ENCODE measurements at regions not wholly inside any gene's neighbourhood (a gene's known extent, or its start where the extent isn't known, plus 50 kb on each side); places are given as distances from the start of the nearest gene placed in this dataset.

DNA sequence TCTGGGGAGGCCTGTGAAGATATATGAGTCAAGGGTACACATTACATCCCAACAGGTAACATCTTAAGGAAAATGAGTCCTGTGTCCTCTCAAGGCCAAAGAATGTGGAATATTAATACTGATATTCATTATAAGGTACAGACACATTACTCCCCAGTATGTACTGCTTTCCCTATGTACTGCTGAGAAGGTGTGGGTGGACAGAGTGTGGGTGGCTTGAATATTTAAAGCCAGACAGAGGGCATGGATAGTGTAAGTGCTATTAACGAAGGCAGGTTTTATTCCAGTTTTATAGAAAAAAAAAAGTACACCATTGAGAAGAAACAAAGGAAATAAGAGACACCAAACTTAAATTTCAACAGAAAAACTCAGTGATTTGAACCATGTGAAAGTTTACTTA, 1054.4 kb downstream of the XPNPEP1 start:
- no peak for DNase-seq (ENCODE audit: low read depth)

DNA sequence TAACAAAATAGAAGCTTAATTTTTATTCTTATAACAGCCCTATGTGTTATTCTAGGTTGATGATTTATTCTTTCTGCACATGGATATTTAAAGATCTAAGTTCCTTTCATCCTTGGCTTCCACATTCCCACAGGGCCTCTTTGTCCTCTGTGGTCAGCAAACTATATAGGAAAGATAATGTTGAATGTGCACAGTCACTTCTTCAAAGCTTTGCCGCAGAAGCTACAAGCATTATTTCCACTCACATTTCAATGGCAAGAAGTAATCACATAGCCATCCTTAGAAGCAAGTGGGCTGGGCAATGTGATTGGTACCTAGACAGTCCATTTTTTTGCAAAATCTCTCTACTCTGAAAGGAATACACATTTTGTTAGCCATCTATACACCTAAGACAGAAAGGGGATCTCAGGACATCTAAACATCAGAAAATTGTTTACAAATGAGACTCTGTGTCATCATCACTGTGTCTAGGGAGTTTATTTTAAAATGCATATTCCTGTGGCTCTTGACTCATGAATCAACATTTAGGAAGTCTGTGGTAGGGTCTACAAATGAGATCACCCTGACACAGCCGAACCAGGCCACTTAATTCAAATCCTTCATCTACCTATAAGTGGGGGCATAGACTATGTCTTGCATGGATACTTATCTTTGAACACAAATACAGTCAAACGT, 1060.5 kb downstream of the XPNPEP1 start:
- DNase-seq (ENCODE audit: low read depth): no peak

DNA sequence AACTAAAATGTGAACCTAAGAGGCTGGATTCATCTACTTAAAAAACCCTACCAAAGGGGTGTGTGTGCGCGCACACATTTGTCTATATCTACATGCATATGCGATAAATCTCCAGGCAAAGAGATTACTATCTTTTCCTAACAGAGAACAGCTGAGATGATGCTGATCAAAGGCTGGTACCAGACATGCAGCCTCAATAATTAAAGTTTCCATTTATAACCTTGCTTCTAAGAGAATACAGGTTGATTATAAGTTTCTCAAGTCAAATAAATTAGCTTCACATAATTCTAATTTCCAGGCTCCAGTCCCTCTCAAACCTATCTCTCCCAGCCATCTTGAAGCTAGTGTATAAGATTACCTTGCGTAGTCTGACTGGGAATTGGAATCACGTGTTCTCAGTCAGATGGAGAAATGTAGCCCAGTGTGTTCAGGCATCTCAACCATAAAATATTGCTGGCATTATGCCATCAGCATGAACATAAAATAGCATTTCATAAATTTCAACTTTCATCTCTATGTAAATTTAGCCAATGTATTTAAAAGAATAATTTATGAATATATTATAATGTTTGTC, 1062.0 kb downstream of the XPNPEP1 start:
- DNase-seq (ENCODE audit: low read depth): no peak

DNA sequence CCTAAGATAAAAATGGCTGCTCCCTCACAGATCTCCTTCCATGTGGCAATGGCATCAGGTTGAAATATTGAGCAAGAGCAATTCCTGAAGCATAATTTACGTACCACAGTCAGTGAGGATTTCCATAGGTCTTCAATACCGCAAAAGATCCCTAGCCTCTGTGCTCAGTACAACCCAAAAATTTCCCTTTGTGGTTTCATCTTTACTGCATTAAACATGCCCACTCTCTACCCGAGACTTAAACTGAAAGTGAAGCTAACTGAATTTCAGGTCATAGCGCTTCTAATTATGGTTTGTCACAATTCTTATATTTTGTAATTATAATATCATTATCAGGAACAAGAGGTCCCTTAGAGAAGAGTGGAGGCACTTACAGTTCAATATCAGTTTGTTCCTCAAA, 1071.1 kb downstream of the XPNPEP1 start:
- DNase-seq (ENCODE audit: low read depth): no peak

DNA sequence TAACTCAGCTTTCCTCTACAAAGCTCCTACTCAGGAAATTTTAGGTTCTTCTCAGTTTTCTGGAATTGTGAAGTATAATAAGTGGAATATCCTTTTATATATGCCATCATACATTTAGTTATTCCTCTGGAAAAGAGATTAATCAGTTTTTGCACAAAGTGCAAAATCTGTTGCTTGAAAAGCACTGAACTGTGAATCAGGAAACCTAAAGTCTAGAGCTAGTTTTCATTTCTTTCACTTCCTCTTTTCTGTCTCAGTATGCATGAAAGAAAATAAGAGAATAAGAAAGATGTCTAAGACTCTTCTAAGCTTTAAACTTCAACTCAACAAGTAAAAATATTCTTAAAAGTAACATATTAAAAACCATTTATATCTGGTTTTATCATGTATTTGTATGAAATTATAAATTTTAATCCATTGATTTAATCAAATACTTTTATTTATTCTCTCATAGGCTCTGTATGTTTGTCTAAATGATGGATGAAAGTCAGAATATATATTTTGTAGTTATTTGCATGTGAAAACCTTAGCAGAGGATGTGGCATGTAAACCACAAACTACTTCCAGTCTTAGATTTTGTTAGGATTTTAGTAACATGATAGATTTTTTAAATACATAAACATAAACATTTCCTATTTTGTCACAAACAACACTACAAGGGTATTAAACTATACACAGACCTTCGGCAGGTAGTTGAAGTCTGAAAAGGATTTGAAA, 1073.0 kb downstream of the XPNPEP1 start:
- no peak for DNase-seq (ENCODE audit: low read depth)

DNA sequence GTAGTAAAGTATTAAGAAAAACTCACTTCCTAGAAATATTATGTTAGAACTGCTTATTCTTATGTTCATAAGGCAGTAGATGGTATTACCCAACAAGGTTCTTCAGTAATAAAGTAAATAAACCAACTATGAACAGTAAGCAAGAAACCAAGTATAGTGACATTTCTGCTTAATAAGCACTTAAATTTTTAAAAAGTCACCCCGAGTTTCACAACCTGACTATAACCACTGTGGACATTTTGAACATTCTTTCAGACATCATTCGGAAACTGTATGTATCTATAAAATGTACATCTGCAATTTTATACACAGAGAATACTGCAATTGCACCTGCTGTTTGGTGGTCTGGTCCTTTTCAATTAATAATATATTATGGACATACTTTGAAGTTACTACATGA, 1073.6 kb downstream of the XPNPEP1 start:
- DNase-seq (ENCODE audit: low read depth): no peak

DNA sequence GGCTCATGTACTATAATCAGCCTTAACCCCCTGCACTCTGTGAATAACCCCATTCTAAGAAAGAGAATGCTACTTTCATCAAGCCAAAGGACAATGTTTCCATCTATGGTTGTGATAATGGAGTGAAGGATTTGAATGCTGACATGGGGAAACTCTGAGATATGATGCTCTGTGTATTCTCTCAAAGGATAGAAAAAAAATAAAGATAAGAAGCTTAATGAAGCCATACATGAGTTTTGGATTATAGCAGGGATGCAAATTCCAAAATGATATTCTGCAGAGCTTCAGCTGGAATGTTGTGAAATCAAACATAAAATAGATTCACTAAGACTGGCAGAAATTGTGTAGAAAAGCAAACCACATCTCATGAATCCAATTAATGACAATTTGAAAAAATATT, 1074.1 kb downstream of the XPNPEP1 start:
- no peak for DNase-seq (ENCODE audit: low read depth)

DNA sequence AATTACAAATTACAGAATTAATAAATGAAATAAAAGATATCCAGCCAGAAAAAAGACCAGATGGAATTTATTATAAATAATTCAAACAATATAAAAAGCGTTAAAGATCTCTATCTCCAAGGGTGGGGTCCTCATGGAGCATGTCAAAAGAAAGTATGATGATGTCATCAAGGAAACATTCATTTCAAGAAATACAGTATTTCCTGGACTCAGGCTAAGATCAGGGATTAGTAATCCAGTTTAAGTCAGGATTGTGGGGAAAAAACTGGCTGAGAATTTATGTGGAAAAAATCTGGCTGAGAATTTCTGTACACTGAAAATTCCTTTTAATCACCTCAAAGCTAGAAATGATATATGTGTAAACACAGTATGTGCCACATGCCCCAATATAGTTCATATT, 1075.3 kb downstream of the XPNPEP1 start:
- DNase-seq (ENCODE audit: low read depth): no peak

DNA sequence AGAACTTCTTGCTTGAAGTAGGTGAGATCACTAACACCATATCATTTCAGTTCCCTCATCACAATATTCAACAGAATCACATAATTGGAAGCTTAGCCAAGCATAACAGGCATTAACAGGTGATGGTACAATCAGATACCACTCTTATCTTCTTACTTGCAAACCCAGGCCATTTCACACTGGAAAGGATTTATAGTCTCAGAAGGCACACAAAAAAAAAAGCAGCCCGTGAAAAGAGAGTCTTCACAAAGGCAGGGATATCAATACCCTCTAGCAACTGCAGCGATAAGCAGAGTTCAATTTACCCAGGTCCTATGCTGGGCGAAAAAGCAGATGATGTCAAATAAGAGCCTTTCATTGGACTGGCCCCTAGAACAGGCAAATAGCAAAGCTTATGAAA, 1082.4 kb downstream of the XPNPEP1 start:
- DNase-seq (ENCODE audit: low read depth): no peak

DNA sequence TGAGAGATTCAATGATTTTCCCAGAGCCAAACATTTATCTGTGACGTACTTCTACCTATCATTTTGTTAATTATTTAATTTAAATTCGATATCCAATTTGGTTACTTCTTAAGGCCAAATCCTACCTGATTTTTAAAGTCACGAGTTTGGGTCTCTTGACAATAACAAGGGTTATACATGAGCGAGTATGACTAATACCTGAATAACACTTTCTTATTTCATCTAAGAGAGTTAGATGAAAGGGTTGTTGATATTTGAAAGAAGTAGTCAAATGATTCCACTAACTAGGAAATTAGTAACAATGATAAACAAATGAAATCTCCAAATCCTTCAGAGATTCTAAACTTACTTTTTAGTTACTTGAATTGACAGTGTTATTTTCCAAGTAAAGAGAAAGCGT, 1086.9 kb downstream of the XPNPEP1 start:
- DNase-seq (ENCODE audit: low read depth): no peak

DNA sequence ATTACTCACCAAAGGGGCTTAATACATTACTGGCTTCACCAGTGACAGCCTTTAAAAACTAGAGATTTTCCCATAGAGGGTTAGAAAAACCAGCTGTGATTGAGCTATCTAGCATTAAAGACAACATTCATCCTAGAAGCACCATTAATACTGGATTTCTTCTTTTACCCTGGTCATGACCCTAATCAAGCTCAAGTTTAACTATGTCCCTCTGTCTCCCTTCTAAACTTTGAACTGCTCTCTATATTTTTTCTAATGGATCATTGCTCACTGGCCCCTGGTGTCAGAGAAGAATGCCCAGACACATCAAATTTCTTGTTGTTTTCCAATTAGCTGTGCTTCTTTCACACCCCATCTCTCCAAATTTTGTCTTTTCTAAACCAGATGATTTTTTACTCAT, 1101.3 kb downstream of the XPNPEP1 start:
- no peak for DNase-seq (ENCODE audit: low read depth)

DNA sequence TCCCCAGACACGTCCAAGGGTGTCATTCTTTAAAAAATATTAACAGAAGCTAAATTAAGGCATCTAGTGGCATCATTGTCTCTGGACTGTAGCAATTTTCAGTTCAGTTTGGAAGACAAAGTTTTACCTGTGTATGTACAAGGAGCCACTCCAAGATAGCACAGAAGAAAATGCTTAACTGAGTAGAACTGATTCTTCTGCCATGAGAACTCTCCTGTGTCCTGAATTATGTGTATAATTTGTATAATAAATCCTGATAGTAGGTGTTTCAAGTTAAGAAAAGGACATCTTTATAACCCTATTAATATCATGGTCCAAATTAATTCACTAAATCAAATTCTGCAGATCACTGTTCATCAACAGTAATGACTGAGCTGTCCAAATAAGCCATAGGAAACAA, 1104.0 kb downstream of the XPNPEP1 start:
- no peak for DNase-seq (ENCODE audit: low read depth)

DNA sequence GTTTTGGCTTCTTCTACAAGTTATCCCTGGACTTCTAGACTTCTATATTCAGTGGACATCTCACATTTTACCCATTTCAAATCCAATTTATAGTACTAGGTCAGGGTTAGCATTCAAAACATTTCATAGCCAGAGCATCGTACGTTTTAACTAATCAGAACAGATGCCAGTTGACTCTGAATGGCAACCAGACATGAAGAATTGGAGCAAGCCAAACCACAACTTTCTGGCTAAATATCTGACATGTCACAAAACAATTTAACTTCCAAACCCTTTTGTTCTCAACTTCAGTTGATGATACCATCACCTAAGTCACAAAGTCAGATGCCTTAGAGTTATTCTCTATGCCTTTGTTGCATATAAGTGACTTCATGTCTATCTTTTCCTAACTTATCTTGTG, 1105.7 kb downstream of the XPNPEP1 start:
- no peak for DNase-seq (ENCODE audit: low read depth)

DNA sequence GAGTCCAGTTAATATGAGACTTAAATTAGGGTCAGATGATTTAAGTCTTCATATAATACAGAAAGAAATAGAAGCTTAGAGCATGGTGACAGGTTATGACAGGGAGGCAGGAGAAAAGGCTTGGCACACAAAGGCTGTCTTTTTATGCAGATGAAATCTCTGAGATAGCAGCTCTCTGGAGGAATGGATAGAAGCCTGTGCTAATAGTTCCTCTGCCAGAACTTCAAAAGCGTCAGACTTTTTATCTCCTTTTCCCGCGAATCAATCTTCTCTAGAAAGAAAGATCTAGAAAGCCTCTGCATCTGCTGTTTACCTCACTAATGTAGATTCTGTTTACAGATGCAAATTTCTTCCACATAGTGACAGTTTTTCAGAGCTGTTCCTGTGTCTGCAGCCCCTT, 1106.2 kb downstream of the XPNPEP1 start:
- no peak for DNase-seq (ENCODE audit: low read depth)

DNA sequence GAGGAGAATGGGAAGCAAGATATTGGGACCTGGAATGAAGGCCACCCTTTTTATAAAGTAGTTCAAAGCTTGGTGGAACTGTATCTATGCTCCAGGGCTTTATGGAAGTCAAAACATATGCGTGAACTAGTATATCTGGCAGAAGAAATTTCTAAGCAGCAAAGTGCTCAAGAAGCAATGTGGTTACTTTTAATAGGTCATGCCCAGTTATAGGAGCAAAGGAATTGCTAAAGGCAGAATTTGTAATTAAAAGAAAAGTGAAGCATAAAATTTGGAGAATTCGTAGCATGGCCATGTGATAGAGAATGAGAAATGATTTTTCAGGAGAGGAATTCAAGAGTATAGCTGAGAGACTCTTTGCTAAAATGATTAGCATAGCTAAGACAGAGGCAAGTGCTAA, 1110.4 kb downstream of the XPNPEP1 start:
- no peak for DNase-seq (ENCODE audit: low read depth)

DNA sequence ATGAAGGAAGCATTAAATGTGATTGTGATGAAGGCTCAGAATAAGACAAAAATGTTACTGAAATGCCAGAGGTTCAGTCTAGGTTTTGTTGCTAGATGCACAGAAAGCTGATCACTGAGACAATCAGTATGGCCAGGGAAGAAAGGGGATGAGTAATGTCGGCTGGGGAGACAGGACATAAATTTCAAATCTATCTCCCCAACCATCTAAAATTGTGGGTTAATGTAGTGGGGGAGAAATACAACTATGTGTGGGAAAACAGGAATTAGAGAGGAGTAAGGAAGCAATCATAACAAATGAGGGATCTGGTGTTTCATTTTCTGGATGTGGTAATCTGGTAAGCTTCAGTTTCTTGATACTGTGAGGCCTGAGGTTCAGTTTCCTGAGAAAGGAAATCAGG, 1111.0 kb downstream of the XPNPEP1 start:
- DNase-seq (ENCODE audit: low read depth): no peak

DNA sequence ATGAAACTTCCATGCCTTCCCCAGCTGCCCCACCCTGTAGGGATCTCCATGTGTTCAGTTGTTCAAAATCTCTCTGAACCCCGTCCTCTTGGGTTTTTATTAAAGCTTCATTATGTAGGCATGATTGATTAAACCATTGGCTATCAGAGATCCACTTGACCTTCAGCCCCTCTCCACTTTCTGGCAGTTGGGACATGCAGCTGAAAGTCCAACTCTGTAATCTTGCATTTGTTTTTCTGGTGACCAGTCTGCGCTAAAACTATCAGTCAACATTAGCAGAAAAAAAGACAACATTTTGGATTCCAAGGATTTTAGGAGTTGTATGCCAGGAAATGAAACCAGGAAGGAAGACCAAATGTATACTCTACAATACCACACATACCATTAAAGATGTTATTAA, 1115.1 kb downstream of the XPNPEP1 start:
- no peak for DNase-seq (ENCODE audit: low read depth)

DNA sequence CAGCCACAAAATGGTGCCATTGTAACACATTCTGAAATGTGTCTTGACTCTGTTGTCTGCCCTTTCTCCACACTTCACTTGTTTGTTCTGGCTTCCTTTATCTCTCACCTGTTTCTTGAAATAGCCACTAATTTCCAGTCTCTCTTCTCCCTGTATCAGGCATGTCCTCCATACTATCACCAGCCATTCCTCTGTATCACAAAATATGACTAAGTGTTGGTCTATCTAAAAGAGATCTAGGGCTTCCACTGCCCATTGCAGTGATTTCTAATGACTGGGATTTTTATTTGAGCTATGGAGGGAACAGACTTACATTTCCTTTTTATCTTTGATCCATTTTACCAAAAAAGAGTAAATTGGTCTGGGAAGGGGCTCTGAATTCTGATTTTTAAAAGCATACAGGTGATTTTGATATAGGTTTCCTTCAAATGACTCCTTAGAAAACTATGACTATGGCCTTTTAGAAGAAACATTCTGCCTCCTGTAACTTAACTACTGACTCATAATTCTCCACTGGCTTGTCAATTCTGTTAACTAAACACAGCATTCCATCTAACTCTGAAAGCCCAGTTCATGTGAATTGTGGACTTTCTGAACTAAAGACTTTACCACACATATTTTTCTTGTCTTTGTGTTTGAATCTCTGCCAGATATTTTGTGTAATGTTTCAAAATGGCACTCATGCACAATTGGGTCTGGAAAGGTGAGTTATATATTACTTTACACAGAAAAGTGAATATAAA, 1121.4 kb downstream of the XPNPEP1 start:
- DNase-seq (ENCODE audit: low read depth): no peak

DNA sequence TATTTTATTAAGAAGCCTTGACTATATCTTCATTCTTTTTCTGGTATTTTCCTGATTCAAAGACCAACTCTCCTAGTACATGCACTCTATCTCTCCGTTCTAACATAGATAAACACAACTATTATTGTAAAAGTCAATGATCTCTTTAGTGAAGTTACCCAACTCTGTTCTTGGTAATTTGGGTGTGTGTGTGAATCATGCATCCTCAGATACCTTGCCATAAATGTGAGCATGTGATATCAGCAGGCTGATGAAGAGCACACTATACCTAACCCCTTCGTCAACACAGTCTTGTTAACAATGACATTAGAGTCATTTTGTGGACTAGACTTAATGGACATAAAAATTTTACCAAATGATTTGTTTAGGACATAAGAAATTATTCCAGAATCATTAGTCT, 1122.1 kb downstream of the XPNPEP1 start:
- no peak for DNase-seq (ENCODE audit: low read depth)

DNA sequence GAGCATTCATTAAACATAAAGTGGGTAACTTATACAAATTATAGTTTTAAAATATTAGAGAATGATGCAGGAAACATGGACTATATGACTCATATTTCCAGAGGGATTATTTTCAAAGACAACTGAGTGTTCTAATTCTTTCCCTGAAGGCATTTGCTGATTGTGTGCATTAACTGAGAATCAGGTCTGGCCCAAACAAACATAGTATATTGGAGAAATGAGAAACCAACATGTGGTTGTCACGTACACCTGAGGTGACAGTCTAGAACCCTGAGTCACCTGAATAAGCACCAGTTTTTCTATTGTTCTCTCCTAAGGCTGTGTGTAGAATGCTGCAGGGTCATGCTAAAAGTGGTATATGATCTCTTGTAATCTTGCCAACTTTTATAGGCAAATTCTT, 1125.7 kb downstream of the XPNPEP1 start:
- no peak for DNase-seq (ENCODE audit: low read depth)

DNA sequence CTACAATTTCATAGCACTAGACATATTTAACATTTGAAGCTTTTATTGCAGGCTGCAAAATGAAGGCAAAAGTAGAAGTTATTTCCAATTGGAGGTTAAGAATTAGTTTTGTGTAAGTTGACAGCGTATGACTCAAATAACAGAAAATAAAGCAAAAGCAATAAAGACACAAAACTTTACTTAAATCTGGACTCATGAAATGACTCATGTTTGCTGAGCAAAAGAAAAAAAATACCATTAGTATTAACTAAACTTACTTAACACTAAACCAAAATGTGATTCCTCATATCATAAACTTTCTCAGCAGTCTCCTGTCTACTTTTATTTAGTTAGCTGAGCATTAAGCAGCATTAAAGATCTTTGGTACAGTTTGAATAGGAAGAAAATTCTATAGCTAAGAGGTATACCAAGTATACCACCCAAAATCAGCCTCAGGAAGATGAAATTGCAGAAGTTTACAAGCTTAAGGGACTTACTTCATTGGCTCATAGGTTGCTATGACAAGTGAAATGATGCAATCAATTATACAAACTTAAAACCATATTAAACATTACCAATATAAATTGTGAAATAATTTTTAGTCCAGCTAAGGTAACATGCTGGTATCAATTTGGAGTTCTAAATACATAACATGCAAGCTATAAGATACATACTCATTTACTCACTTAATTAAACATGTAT, 1131.4 kb downstream of the XPNPEP1 start:
- DNase-seq (ENCODE audit: low read depth): no peak

DNA sequence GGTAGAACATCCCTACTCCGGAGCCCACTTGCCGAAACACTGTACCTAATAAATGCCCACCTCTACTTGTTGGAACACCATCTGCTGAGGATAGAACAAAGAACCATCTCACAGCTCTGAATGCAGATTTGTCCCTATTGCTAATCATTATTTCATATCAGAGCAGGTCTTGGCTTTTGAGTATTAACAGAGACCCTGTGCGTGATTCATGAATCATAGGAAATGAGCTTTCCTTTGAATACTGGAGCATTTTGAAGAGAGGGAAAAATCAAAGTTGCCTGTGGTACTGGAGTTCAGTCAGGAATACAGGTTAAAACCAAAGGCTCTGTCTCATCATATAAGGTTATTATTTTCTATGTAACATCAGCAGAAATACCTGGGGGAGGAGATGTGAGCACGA, 1132.3 kb downstream of the XPNPEP1 start:
- DNase-seq (ENCODE audit: low read depth): no peak
